Left forelimb (tissue), 1 donor: ENCODE measurements at regions not wholly inside any gene's neighbourhood (a gene's known extent, or its start where the extent isn't known, plus 50 kb on each side); places are given as distances from the start of the nearest gene placed in this dataset.

Experiments
- DNase-seq: peaks from one replicate; pipeline ENCODE4 v3.0.0-alpha.2; 2018; ENCODE audit warnings: low spot score

DNA sequence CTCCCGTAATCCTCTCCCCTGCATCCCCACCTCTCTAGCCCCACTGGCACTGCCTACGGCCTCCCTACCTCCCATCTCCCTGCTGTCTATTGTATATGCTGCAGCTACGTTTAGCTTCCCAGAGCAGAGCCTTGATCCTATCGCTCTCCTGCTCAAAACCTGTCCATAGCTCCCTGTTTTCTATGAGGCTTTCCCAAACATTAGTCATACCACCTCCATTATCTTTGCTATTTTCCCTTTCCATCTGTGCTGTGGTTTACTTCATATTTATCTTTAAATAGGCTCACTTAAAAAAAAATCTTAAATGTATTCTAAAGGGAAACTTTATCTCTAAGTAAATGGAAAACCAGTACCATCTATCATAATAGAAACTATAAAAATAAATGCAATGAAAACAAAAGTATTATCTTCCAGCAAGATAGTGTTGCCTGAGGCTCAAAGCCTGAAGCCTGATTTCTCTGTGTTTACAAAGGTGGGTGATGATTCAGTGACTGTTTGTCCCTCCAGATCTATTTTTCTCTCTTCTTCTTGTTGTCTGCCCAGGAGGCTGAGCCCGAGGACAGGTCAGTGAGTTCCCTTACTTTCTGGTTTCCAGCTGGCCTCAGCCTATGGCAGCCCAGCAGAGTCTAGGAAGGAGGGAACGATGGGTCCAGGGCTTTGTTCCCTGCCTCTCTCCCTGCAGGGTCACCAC is 397.1 kb upstream of the CFAP20DC start:
- DNase-seq: no peak

GRCh38 chr3:59444676-59445075 is 394.9 kb upstream of the CFAP20DC start:
- no peak for DNase-seq

- DNase-seq: no peak
Observed at GRCh38 chr3:59444294-59444671, 394.5 kb upstream of the CFAP20DC start.

DNA sequence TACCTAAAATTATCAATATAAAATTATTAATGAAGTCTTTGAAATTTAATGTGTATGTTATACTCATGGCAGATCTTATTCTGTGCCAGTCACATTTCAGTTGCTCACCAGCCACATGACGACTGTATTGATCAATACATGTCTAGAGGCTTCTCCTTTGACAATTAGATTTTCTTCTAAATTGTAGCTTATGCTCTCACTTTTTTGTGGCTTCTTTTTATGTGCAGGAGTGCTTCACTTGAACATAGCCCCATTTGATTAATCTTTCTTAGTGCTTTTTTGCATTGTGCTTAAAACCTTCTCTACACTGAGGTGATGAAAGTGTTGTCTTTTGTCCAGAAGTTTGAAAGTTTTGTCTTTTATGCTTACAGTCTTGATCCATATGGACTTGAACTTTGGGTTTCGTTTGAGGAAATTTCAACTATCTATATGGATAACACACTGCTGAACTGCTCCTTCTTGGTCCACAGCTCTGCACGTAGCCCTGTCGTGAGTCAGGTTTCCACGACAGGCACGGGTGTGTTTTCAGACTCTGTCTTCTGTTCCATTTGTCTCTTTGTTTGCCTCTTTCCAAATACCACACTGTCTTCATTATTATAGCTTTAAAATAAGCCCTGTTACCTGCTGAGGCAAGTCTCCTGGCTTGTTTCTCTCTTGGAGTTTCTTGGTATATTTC is 393.9 kb upstream of the CFAP20DC start:
- no peak for DNase-seq

DNA sequence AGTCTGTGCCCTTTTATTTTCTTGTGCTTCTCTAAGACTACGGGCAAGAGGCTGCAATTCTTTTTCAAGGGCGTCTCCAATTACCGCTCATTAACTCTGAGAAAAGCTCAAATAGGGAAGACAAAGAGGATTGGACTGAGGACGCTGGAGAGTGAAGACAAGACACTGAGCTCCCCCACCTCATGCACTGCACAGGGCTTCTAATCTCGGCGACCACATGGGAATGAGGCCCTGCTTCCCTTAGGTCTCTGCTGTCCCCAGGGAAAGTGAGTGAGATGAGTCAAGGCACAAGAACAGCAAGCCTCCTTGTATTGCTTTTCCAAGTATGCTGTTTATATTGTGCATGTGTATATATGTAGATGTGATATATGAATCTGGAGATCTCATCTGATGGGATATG is 392.2 kb upstream of the CFAP20DC start:
- DNase-seq: no peak

DNA sequence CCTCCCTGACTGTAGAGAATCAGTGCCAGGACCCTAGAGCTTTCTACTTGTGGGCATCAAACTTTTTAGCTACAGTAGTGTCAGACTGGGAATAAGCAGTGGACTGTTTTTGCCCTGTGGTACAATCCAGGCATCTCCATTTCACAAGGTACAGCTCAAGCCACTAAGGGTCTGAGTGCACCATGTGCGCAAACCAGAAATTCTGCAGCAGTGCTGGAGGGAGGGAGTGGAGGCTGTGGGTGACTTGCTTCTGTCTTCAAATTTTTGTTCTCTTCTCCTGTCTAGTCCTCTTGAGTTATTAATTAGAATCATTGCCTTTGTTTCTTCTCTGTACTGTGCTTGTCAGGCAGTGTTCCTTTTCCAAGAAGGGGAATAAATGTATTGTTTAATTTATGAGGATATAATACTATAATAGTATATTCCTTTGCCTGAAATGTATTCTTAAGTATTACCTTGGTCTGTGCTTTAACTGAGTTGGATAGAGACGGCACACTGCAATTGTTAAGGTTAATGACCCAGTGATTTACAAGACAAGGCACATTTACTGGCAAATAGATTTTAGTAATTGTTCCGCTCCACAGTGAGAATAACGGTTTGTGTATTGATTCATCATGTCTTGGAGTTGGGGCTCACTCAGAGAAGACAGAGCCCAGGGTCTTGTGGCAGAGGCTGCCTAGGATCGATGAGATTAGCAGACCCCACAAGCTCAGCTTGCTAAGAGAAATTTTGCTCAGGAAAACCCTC is 390.6 kb upstream of the CFAP20DC start:
- DNase-seq: no peak

- DNase-seq: no peak
Observed at GRCh38 chr3:59438492-59438891, 388.7 kb upstream of the CFAP20DC start.

- no peak for DNase-seq
Observed at GRCh38 chr3:59436164-59436958, 386.5 kb upstream of the CFAP20DC start.

DNA sequence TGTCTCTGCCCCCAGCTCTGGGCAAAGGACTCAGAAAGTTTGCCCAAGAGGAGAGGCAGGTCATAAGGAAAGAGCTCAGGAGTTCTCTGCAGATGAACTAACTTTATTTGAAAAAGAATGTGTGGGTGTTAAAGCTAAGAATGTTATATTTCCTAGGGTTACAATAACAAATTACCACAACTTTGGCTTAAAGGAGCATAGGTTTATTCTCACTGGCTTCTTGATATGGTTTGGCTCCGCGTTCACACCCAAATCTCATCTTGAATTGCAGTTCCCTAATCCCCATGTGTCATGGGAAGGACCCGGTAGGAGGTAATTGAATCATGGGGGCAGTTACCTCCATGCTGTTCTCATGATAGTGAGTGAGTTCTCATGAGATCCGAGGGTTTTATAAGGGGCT is 383.7 kb upstream of the CFAP20DC start:
- no peak for DNase-seq

GRCh38 chr3:59432665-59433064 is 382.8 kb upstream of the CFAP20DC start:
- DNase-seq: no peak

DNA sequence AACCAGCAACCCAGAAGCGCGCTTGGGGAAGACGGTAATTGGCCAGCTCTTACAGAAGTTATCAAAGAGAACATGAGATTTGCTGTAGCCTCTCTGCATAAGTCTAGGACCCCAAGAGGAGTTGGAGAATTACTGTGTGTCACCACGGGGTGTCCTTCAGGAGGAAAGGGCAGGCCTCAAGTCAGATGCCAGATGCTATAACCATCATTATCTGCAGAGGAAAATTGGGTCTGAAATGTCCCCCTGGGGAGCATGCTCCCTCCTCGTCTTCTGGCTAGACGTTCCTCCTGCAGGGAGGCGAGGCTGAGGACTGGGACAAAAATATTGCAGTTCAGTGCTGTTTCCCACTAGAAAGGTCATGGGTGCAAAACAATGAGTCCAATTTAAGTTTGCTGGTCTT is 380.5 kb upstream of the CFAP20DC start:
- no peak for DNase-seq

GRCh38 chr3:59429198-59429597 is 379.4 kb upstream of the CFAP20DC start:
- no peak for DNase-seq

- no peak for DNase-seq
Observed at GRCh38 chr3:59426821-59427565, 377.2 kb upstream of the CFAP20DC start.

DNA sequence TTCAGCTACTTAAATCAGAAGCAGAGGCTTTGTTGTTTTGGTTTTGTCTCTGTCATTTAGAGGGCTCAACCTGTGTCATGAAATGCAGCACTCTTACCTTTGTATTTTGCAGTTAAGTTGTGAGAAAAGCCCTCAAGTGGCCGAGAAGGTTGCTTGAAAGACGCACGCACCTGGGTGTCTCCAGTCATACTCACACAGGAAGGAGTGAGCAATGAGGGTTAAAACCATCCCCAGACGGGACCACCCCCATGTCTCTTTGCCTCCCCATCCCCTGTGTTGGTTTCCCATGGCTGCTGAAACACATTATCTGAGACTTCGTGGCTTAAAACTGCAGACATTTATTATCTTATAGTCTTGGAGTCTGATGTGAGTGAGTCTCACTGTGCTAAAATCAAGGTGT is 376.1 kb upstream of the CFAP20DC start:
- no peak for DNase-seq

DNA sequence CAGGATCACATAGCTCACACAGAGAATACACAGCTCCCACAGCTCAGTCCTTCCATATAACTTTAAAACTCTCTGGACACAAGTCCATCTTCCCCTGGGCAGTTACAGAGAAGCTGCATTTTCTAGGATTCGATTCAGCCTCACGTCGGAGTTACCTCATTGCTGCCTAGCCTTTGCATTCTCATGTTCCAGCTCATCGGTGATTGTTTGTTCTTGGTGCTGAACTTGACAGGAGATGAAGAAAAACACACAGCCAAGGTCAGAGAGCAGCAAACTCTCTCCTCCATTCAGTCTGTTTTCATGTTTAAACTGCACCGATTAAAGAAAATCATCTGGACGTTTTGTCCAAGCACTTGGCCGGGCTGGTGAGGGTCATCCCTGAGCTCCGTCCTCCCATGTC is 375.5 kb upstream of the CFAP20DC start:
- DNase-seq: no peak

DNA sequence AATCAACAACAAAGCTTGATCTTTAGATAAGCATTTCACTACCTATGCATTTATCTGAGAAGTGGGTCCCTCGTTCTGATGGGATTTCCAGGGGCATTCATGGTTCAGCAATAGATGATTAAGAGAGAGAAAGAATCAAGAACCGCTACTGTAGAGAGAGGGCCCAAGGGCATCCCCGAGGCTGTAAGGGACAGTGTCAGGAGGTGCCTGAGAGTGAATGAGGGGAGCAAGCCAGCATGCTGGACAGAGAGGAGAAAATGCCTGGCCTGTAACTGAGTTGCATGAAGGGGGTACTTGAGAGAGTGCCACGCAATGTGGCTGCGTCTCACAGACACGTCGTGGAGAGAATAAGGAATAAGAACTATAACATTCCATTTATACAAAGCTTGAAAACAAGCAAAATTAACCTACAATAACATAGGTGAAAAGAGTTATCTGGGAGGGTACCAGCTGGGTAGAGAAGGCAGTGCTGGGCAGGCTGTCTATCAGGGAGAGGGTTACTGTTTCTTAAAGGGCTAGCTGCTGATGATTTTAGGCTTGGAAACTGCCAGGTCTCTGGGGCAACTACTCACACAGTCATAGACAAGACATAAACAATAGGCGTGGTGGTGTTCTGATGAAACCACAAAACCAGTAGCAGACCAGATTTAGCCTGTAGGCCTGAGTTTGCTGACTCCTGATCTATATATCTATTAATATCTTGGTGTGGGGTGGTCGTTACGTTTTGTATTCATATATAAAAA is 374.6 kb upstream of the CFAP20DC start:
- no peak for DNase-seq

- DNase-seq: no peak
Observed at GRCh38 chr3:59423707-59424106, 373.9 kb upstream of the CFAP20DC start.

GRCh38 chr3:59422312-59422711 is 372.5 kb upstream of the CFAP20DC start:
- DNase-seq: no peak

GRCh38 chr3:59418836-59419235 is 369.0 kb upstream of the CFAP20DC start:
- DNase-seq: no peak

DNA sequence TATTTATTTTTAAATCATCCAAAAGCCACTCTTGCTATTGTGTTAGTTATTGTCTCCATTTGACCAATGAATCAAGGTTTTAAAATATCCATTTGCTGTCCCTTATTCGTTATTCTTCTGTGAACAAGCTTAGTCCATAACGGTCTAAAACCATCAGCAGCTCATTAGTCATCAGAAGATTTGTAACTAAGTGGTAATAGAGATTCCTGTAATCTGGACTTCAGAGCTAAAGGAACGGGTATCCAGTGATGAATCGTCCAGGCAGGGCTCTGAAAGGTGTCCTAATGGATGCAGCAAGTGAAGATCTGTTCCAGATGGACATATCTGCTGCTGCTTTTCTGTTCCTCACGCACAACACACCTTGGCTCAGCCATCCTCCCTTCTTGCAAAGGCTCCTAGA is 362.7 kb upstream of the CFAP20DC start:
- no peak for DNase-seq

DNA sequence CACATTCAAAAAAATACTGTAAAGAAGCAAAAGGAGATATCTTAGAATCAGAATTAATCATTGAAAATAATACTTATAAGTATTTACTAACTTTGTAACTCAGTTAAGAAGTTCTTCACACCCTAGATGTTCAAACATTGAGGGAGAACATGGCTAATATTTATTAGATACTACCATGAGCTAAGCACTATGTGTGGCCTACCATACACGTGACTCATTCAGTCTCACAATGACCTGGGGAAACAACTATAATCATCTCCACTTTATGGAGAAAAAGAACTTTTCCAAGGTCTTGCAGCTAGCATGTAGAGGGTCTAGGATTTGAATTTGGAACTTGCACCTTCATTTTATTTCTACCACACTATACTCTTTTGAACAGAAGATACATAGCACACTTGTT is 361.9 kb upstream of the CFAP20DC start:
- DNase-seq: no peak
